SJCRH30 (cell line): ENCODE measurements at regions not wholly inside any gene's neighbourhood (a gene's known extent, or its start where the extent isn't known, plus 50 kb on each side); places are given as distances from the start of the nearest gene placed in this dataset.
"Not testable (repeated sequence)": the region's sequence is repeated elsewhere in the genome, so short reads cannot be mapped to it uniquely, and the experiment has no call there.

Experiments
- DNase-seq, 2 experiments: peaks; one replicate each; pipeline ENCODE4 v3.0.0-alpha.2; 2015 to 2020
- H3K27ac ChIP-seq: fragments of 250-450 bp; sonication (Bioruptor Pico); 2 replicates; pipeline ENCODE4 v1.5.1; 2020; ENCODE audit warnings: mild to moderate bottlenecking, moderate library complexity
- H3K27me3 ChIP-seq: fragments of 250-450 bp; sonication (Bioruptor Pico); 2 replicates; pipeline ENCODE4 v1.5.1; 2020; ENCODE audit warnings: mild to moderate bottlenecking, moderate library complexity
- H3K36me3 ChIP-seq: fragments of 250-450 bp; sonication (Bioruptor Pico); 2 replicates; pipeline ENCODE4 v1.5.1; 2020; ENCODE audit warnings: mild to moderate bottlenecking, moderate library complexity
- H3K4me1 ChIP-seq: fragments of 250-450 bp; sonication (Bioruptor Pico); 2 replicates; pipeline ENCODE4 v1.5.1; 2020; ENCODE audit warnings: mild to moderate bottlenecking, moderate library complexity
- H3K4me3 ChIP-seq: fragments of 250-450 bp; sonication (Bioruptor Pico); 2 replicates; pipeline ENCODE4 v1.5.1; 2020; ENCODE audit warnings: mild to moderate bottlenecking, moderate library complexity
- H3K9me3 ChIP-seq: fragments of 250-450 bp; sonication (Bioruptor Pico); replicated peaks from 2 replicates; pipeline ENCODE4 v1.5.1; 2020; ENCODE audit warnings: mild to moderate bottlenecking, moderate library complexity

DNA sequence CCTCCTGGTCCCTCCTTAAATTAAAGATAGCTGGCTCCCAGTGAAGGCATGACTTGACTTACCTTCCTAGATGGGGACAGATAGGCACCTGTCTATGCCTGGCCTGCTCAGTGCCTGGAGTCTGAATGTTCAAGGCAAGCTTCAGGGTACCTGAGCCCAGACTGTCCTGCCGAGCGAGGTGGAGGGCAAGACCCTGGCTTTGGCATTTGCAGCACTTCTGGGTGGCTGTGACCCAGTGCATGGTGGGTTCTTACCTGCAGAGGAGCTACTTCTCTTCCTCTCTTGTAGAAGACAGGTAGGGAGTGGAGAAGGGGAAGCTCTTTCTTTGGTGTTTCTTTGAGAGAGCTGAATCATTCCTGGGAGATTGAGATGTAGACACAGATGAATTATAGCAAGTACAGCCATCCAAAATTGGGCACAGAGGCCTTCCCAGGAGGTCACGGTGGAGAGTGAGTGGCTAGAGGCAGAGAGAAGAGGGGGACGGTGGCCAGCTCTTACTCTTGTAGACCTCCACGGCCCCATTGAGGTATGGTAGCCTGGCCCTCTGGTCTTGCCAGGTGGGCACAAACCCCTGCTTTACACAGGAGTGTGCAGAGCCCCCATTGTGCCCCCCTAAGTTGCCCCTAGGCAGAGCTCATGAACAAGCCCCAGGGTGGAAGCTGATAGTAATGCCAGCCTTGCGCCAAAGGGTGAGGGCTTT lies 402.5 kb upstream of the TPM1 start:
- H3K9me3 ChIP-seq: no peaks in the 10 kb centered on the region
- H3K4me1 ChIP-seq: peaks cover 15% of the 10 kb centered on the region
- H3K36me3 ChIP-seq: no peaks in the 10 kb centered on the region
- H3K27ac ChIP-seq: no peak overlapping the region
- H3K27me3 ChIP-seq: no peaks in the 10 kb centered on the region
- H3K4me3 ChIP-seq: no peak overlapping the region
- DNase-seq: no peak

GRCh38 chr15:62641825-62642224 lies 400.7 kb upstream of the TPM1 start:
- Histone ChIP-seq H3K4me3 (no peak overlapping the region), H3K27ac (no peak overlapping the region), H3K36me3 (no peaks in the 10 kb centered on the region), H3K9me3 (no peaks in the 10 kb centered on the region), H3K4me1 (peaks cover 30% of the 10 kb centered on the region), H3K27me3 (no peaks in the 10 kb centered on the region)
- DNase-seq: peak in 1 of 2 experiments; percentile 12

DNA sequence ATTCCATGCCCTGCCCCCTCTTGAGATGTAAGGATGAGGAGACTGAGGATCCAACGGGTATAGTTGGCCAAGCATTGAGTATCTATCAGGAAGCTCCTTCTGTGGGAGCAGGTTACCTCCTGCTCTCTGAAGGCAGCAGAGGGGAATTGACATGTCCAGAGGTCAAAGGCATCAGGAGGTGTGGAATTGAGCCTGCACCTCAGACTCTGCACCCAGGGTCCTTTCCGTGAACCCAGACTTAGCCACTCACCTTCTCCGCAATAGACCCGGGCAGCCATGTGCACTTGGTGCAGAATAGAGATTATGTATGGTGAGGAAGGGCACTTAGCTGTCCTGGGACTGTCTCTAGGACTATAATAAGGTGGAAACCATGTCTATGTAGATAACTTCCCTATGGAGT lies 399.0 kb upstream of the TPM1 start:
- no peak for DNase-seq

GRCh38 chr15:62644216-62644888 lies 398.2 kb upstream of the TPM1 start:
- peak overlapping the region; percentile 44 for H3K4me3 ChIP-seq
- no peaks in the 10 kb centered on the region for H3K9me3 ChIP-seq
- peaks cover 43% of the 10 kb centered on the region for H3K4me1 ChIP-seq
- peak; percentile 62 to 74 for DNase-seq
- H3K27ac ChIP-seq: peak overlapping the region; percentile 98
- H3K27me3 ChIP-seq: no peaks in the 10 kb centered on the region
- H3K36me3 ChIP-seq: no peaks in the 10 kb centered on the region

More for the DNA sequence above, 399.0 kb upstream of the TPM1 start:
- H3K4me3 ChIP-seq: peak overlapping the region; percentile 44; the same call in 1 of the 2 replicates
- H3K9me3 ChIP-seq: no peaks in the 10 kb centered on the region
- H3K27me3 ChIP-seq: no peaks in the 10 kb centered on the region
- peak overlapping the region; percentile 98 for H3K27ac ChIP-seq
- H3K4me1 ChIP-seq: peaks cover 43% of the 10 kb centered on the region
- no peaks in the 10 kb centered on the region for H3K36me3 ChIP-seq

GRCh38 chr15:62644889-62645742 lies 397.4 kb upstream of the TPM1 start:
- H3K27ac ChIP-seq: peak overlapping the region; percentile 98
- H3K4me3 ChIP-seq: peak overlapping the region; percentile 44
- DNase-seq: peak; percentile 97 to 99
- peaks cover 43% of the 10 kb centered on the region for H3K4me1 ChIP-seq
- no peaks in the 10 kb centered on the region for H3K36me3 ChIP-seq
- no peaks in the 10 kb centered on the region for H3K9me3 ChIP-seq
- no peaks in the 10 kb centered on the region for H3K27me3 ChIP-seq

DNA sequence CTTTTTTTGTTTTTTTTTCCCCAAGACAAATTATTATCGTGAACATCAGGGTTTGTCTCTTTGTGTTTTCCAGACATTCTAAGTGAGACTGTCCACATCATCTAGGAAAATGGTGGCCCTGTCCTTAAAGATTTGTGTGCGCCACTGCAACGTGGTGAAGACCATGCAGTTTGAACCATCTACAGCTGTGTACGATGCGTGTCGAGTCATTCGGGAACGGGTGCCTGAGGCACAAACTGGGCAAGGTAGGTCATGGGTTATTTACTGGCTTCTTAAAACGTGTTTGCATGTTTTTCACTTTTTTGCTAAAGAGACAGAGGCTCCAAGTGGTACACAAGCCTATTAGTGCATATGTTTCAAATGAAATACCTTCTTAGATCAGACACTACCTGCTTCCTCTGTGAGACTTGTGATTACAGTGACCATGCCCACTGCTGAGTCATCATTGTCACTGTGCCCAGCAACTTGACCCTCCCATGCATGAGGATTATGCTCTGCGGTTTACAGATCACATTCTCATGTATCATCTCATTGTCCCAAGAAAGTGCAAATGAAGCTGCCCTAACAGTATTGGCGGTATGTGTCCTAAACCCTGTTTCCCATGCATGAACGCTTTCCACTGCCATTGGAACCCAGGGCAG lies 395.2 kb upstream of the TPM1 start:
- Histone ChIP-seq H3K4me1 (peaks cover 43% of the 10 kb centered on the region), H3K36me3 (no peaks in the 10 kb centered on the region; the same call in 1 of the 2 replicates), H3K27ac (peak overlapping the region; percentile 44), H3K9me3 (no peaks in the 10 kb centered on the region), H3K4me3 (no peak overlapping the region), H3K27me3 (no peaks in the 10 kb centered on the region)
- DNase-seq: peak; percentile 84 to 93

GRCh38 chr15:62647843-62648505 lies 394.6 kb upstream of the TPM1 start:
- Histone ChIP-seq H3K4me3 (no peak overlapping the region), H3K36me3 (no peaks in the 10 kb centered on the region; the same call in 1 of the 2 replicates), H3K9me3 (no peaks in the 10 kb centered on the region), H3K27me3 (no peaks in the 10 kb centered on the region), H3K27ac (peak overlapping the region; percentile 44), H3K4me1 (peaks cover 43% of the 10 kb centered on the region)
- DNase-seq: no peak

GRCh38 chr15:62648954-62649353 lies 393.6 kb upstream of the TPM1 start:
- Histone ChIP-seq H3K4me3 (no peak overlapping the region), H3K27me3 (no peaks in the 10 kb centered on the region), H3K4me1 (peaks cover 38% of the 10 kb centered on the region), H3K36me3 (peaks cover 3% of the 10 kb centered on the region), H3K27ac (no peak overlapping the region), H3K9me3 (0 out of 2 replicates have a peak, but pooled peaks cover 2% of the 10 kb centered on the region)
- DNase-seq: peak in 1 of 2 experiments; percentile 38

DNA sequence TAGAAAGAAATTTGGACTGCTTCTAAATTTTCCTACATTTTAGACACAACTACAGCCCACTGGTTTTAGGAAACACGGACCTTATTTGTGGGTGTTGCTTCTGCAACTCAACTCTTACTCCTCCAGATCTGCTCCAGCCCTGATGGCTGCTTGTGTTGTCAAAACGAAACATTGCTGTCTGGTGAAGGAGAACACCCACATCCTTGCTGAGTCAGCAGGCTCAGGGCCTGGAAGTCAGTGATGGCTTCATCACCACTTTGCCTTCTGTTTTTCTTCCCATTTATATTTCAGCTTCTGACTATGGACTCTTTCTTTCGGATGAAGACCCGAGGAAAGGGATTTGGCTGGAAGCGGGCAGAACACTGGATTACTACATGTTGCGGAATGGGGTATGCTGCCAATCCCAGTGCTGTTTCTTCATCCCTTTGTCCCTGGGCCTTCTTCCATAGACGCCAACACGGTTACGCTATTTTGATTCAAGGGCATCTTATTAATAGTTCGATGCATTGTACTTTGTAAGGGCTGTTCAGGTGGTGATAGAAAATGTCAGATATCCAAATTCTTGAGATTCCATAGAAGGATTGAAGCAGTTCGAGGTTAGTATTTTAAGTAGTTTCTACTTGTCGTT lies 392.6 kb upstream of the TPM1 start:
- DNase-seq: no peak
- no peak overlapping the region for H3K4me3 ChIP-seq

DNA sequence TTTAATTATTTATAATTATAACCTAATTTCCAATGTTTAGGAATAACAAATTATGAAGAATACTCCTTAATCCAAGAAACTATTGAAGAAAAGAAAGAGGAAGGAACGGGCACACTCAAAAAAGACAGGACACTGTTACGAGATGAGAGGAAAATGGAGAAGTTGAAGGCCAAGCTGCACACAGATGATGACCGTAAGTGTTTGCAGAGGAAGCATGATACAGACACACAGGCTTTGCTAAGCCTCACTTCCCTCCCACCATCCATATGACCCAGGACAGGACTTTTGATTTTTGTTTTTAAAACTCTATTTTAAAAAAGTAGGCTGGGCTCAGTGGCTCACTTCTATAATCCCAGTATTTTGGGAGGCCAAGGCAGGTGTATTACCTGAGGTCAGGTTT lies 389.4 kb upstream of the TPM1 start:
- Histone ChIP-seq H3K27me3 (no peaks in the 10 kb centered on the region), H3K9me3 (0 out of 2 replicates have a peak, but pooled peaks cover 5% of the 10 kb centered on the region), H3K4me1 (no peaks in the 10 kb centered on the region; the same call in 1 of the 2 replicates), H3K27ac (no peak overlapping the region), H3K36me3 (peaks cover 7% of the 10 kb centered on the region), H3K4me3 (no peak overlapping the region)
- no peak for DNase-seq

More for the DNA sequence above, 392.6 kb upstream of the TPM1 start:
- Histone ChIP-seq H3K27ac (no peak overlapping the region), H3K36me3 (peaks cover 7% of the 10 kb centered on the region), H3K4me1 (peaks cover 30% of the 10 kb centered on the region), H3K27me3 (no peaks in the 10 kb centered on the region), H3K9me3 (0 out of 2 replicates have a peak, but pooled peaks cover 5% of the 10 kb centered on the region)

GRCh38 chr15:62656071-62656470 lies 386.5 kb upstream of the TPM1 start:
- H3K4me1 ChIP-seq: no peaks in the 10 kb centered on the region
- H3K27ac ChIP-seq: no peak overlapping the region
- 0 out of 2 replicates have a peak, but pooled peaks cover 5% of the 10 kb centered on the region for H3K9me3 ChIP-seq
- peaks cover 12% of the 10 kb centered on the region for H3K36me3 ChIP-seq
- H3K27me3 ChIP-seq: no peaks in the 10 kb centered on the region
- H3K4me3 ChIP-seq: no peak overlapping the region
- no peak for DNase-seq

GRCh38 chr15:62657501-62657900 lies 385.0 kb upstream of the TPM1 start:
- not testable (repeated sequence) for H3K4me3 ChIP-seq, H3K4me1 ChIP-seq, H3K27ac ChIP-seq, DNase-seq, H3K27me3 ChIP-seq, H3K9me3 ChIP-seq
- peaks cover 12% of the 10 kb centered on the region for H3K36me3 ChIP-seq

DNA sequence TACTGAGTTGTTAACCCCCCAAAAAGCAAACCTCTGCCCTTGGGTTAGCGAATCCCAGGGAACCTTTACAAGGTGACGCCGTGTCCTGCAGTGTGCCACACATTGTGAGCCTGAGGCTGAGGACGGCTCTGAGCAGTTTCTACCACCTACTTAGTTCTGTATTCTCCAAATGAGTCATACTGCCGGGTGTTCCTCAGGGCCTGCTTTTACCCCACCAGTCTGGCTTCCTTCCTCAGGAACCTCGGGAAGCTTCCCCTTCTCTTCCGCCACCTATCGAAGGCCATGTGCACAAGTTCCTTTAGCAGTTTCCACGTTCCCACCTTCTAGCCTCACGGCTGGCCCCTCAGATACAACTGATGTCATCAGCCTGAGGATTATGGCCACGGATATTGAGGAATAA lies 384.0 kb upstream of the TPM1 start:
- Histone ChIP-seq H3K27me3 (no peaks in the 10 kb centered on the region), H3K4me3 (no peak overlapping the region), H3K4me1 (no peaks in the 10 kb centered on the region), H3K9me3 (0 out of 2 replicates have a peak, but pooled peaks cover 5% of the 10 kb centered on the region), H3K27ac (no peak overlapping the region), H3K36me3 (peaks cover 12% of the 10 kb centered on the region)
- DNase-seq: no peak
